Activated CD8-positive, alpha-beta memory T cell treated with anti-CD3 and anti-CD28 coated beads for 36 hours (primary cell): ENCODE measurements at regions not wholly inside any gene's neighbourhood (a gene's known extent, or its start where the extent isn't known, plus 50 kb on each side); places are given as distances from the start of the nearest gene placed in this dataset.

Experiments used
- CTCF ChIA-PET: fragments of 350-600 bp; sonication (Branson Sonifier 250); formaldehyde crosslinking; loops from one replicate; lab custom pipeline; 2021; ENCODE audit warnings: antibody characterized with exemption; lab: Charles Lee
- POLR2A ChIA-PET: fragments of 350-600 bp; sonication (Branson Sonifier 250); formaldehyde crosslinking; loops from one replicate; lab custom pipeline; 2021; ENCODE audit warnings: antibody characterized with exemption; lab: Charles Lee

DNA sequence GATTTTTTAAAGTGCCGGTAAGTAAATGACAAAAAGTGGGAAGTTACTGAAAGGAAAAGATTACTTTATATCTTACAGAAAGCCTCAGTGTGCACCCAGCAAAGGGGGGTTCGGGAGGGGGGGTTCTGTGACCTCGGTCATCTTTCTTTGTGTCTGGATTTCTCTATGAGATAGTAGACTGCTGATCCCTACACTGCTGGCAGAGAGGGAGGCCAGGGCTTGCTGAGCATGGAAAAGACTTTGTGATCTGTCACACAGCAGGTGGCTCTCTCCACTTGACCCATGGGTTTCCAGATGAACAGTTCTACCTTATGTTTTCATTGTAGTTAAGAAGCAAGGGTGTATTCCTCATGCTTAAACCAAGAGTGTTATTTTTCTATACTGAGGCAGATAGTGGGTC lies 475.6 kb downstream of the PCDH10 start:
- ChIA-PET POLR2A (no interaction called here), CTCF (no interaction called here)

DNA sequence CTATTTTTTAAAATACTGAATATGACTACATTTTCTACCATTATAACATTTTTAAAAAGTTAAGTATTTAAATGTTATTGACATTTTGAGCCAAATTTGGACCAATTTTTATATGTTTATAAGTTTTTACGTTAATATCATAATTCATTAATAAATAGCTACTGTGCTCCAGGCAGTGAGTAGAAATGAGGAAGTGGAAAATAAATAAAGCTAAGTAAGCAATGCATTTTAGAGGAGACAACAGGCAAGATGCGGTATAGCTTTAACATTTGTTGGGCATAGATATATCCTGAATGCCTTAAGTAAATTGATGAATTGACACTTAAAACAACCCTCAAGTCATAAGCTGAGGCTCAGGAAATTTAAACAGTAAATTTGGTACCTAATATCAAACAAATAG lies 474.8 kb downstream of the PCDH10 start:
- ChIA-PET POLR2A (no interaction called here), CTCF (no interaction called here)

- CTCF ChIA-PET: no interaction called here
- POLR2A ChIA-PET: no interaction called here
Observed at GRCh38 chr4:133621628-133622027, 472.5 kb downstream of the PCDH10 start.

- ChIA-PET POLR2A (no interaction called here), CTCF (no interaction called here)
Observed at GRCh38 chr4:133620555-133620954, 471.5 kb downstream of the PCDH10 start.

GRCh38 chr4:133618963-133619362 lies 469.9 kb downstream of the PCDH10 start:
- ChIA-PET CTCF (no interaction called here), POLR2A (no interaction called here)

- ChIA-PET CTCF (no interaction called here), POLR2A (no interaction called here)
Observed at GRCh38 chr4:133600008-133600407, 450.9 kb downstream of the PCDH10 start.

DNA sequence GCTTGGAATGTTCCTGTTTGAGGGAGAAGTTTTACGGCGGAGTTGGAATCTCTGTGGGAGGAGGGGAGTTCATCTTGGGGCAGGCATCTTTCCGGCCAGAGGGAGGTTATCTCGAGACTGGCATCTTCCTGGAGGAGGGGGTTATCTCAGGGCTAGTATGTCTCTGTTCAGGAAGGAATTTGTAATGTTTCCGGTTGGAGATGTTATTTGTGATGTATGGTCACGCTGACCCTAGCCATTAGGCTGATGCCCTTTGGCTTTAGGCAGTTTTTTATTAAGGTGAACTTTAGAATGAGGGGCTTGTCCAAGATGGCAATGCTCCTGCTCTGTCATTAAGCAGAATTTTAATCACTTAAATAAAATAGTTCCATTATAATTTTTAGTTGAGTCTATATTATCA lies 449.7 kb downstream of the PCDH10 start:
- POLR2A ChIA-PET: no interaction called here
- CTCF ChIA-PET: no interaction called here

- POLR2A ChIA-PET: no interaction called here
- CTCF ChIA-PET: no interaction called here
Observed at GRCh38 chr4:133597251-133597650, 448.2 kb downstream of the PCDH10 start.

DNA sequence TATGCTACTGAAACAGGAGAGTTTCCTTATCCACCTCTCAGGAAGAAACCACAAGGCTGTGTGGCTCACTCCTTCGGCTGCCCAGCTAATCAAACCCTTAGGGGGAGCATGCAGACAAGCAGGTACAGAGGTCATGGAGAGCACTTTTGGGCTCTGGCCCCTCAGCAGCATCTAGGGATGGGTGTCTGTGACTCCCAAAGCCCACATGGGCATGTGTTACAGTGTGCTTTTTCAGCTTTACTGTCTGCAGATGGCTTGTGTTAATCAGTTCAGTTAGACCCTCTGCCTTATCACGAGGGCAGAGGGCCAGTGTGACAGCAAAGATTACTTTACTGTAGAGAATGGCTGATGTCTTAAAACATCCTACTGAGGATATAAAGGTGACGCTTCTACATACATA lies 447.4 kb downstream of the PCDH10 start:
- POLR2A ChIA-PET: no interaction called here
- CTCF ChIA-PET: no interaction called here

DNA sequence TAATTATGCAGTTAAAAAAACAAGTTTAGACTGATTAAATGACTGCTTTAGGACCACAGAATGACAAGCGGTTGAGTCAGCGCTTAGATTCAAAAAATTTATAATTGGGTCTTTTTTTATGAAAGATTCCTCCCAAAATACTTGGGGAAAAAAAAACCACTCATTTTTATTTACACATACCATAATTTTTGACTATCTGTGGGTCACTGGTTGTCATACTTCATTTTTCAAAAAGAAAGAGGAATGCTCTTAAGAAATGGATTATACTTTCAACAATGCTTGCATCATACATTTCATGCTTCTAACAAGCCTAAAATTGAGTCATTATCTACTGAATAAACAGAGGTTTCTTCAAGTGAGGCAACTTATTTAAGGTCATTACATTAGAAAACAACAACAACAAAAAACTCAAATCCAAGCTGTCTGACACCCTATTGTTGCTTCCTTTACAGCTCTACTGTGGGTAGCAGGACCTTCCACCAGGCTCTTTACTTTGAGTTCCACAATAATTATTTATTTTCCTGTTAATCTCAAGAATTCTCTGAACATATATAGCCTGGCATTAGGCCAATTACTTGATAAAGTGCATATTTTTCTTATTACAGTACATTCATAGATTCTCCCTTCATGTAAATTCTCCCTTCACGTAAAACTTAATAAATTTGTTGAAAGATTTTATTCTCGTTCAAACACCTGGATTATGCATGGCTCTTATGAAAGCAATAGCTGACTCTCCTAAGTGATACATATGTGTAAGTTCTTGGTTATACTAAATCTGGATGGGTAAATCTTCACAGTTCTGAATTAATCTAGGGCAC lies 445.5 kb downstream of the PCDH10 start:
- POLR2A ChIA-PET: no interaction called here
- CTCF ChIA-PET: no interaction called here

GRCh38 chr4:133593764-133594163 lies 444.7 kb downstream of the PCDH10 start:
- ChIA-PET POLR2A (no interaction called here), CTCF (no interaction called here)

DNA sequence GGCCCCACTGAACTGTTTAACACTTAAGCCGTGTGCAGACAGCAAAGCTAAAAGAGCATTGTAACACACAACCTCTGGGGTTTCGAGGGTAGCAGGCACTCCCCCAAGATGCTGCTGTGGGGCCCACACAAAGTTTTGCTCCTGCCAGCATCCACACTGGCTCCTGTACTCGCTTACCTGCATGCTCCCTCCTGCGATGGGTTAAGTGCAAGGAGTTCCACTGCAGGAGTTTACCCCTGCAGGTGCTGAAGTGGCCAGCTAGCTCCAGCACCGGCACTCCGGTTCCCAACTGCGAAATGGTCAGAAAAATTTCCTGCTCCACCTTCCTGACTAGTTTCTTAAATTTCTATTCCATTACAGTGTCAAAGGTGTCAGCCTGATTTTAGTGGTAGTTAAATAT lies 443.5 kb downstream of the PCDH10 start:
- POLR2A ChIA-PET: no interaction called here
- CTCF ChIA-PET: no interaction called here

DNA sequence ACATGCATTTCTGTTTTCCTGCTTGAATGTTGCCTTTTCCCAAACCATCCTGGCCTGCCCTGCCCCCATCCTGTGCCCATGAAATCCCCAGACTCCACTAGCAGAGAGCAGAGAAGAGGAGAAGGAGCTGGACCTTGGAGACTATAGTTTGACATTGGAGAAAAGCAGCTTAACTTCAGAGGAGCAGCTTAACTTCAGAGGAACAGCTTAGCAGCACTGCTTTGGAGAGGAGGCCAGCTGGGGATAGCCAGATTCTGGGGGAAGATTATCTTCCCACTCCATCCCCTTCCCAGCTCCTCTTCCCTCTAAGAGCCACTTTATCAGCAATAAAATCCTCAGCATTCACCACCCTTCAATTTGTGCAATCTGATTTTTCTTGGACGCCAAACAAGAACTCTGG lies 443.0 kb downstream of the PCDH10 start:
- POLR2A ChIA-PET: no interaction called here
- CTCF ChIA-PET: no interaction called here

- ChIA-PET CTCF (no interaction called here), POLR2A (no interaction called here)
Observed at GRCh38 chr4:133588306-133588705, 439.2 kb downstream of the PCDH10 start.

- ChIA-PET POLR2A (no interaction called here), CTCF (no interaction called here)
Observed at GRCh38 chr4:133585323-133585722, 436.2 kb downstream of the PCDH10 start.

- ChIA-PET CTCF (no interaction called here), POLR2A (no interaction called here)
Observed at GRCh38 chr4:133584714-133585113, 435.6 kb downstream of the PCDH10 start.

DNA sequence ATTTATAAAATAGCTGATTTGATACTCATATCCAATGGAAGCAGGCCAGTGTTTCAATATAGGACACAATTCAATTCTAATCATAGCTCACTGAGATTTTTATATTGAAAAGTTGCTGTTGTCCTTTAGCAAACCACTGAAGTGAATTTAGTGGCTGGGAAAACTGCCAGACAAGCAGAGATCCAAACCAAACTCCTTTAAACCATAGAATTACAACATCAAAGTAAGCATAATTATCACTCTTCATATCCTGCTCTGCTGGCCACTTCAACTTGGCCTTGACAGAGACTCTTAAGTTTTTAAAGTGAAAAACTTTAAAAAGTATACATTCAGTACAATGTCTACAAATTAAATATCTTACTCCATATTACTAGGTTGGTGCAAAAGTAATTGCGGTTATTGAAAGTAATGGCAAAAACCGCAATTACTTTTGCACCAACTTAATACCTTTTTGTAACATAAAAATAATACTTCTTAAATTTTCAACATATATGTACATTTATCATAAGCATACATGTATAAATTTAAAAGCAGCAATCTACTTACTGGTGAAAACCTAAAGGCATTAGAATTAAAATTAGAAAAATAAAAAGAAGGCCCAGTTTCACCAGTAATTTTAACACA lies 433.0 kb downstream of the PCDH10 start:
- ChIA-PET CTCF (no interaction called here), POLR2A (no interaction called here)

GRCh38 chr4:133574248-133574647 lies 425.2 kb downstream of the PCDH10 start:
- CTCF ChIA-PET: no interaction called here
- POLR2A ChIA-PET: no interaction called here

GRCh38 chr4:133565379-133565778 lies 416.3 kb downstream of the PCDH10 start:
- CTCF ChIA-PET: no interaction called here
- POLR2A ChIA-PET: no interaction called here

DNA sequence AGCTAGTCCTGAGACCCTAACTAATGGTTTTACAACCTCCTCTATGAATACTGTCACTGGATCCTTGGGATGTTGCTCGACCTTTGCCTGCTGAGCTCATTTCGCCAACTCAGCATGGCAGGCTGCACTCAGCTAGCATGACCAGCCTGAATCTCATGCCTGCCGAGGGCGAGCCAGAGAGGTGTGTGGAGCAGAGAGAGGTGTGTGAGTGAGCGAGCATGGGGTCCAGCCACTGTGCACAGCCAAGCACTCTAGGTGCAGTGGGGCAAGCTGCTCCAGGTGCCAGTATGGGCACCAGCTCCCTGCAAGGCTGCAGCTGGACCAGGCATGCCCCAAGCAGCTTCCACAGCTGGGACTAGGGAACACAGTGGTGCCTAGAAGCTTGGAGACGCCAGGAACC lies 410.9 kb downstream of the PCDH10 start:
- CTCF ChIA-PET: no interaction called here
- POLR2A ChIA-PET: no interaction called here

- POLR2A ChIA-PET: no interaction called here
- CTCF ChIA-PET: no interaction called here
Observed at GRCh38 chr4:133555671-133556070, 406.6 kb downstream of the PCDH10 start.
